Endothelial cell of umbilical vein (primary cell): ENCODE measurements at regions not wholly inside any gene's neighbourhood (a gene's known extent, or its start where the extent isn't known, plus 50 kb on each side); places are given as distances from the start of the nearest gene placed in this dataset.
"Not testable (repeated sequence)": the region's sequence is repeated elsewhere in the genome, so short reads cannot be mapped to it uniquely, and the experiment has no call there.

Experiments used
- BruUV-seq: library from RNA; stranded (reverse); fragments of 400-500 nt; replicated peaks from 2 replicates; lab custom pipeline; 2021; lab: Mats Ljungman, UMichigan
- CTCF ChIA-PET: fragments of 300-600, 350-600 bp; sonication (Branson Sonifier 250); formaldehyde crosslinking; loops from one replicate; lab custom pipeline; 2021; ENCODE audit warnings: antibody characterized with exemption, inconsistent platforms; lab: Charles Lee
- POLR2A ChIA-PET: fragments of 300-600, 350-600 bp; sonication (Branson Sonifier 250); formaldehyde crosslinking; loops from one replicate; lab custom pipeline; 2021; ENCODE audit warnings: antibody characterized with exemption, inconsistent platforms; lab: Charles Lee
- DNase-seq: peaks from one replicate; pipeline ENCODE4 v3.0.0-alpha.2; 2011; ENCODE audit warnings: low read depth, low spot score
- FAIRE-seq: peaks from 2 replicates; lab custom pipeline; 2011; peaks lifted over from hg19 to GRCh38; lab: Jason Lieb, UNC
- H2AFZ ChIP-seq: 2 replicates; pipeline ENCODE4 v1.6.0; 2012; ENCODE audit warnings: low read depth, low read length, control low read depth, inconsistent platforms
- H3K27ac ChIP-seq: 2 replicates; pipeline ENCODE4 v1.5.1; 2011; ENCODE audit warnings: low read depth, mild to moderate bottlenecking, control low read depth, low read length, moderate library complexity; ENCODE audit not compliant: insufficient read depth
- H3K27me3 ChIP-seq, 2 experiments: 2 replicates each; pipeline versions ENCODE4 v1.6.0 to v1.6.1; 2011; ENCODE audit warnings: low read length in 2 of 2, mixed read lengths in 1 of 2; ENCODE audit not compliant: control insufficient read depth in 2 of 2, insufficient read depth in 2 of 2
- H3K36me3 ChIP-seq, 2 experiments: 2 replicates in 1 of 2; 3 replicates in 1 of 2; pipeline ENCODE4 v1.5.1; 2011; ENCODE audit warnings: low read length in 2 of 2, mild to moderate bottlenecking in 1 of 2, moderate library complexity in 1 of 2; ENCODE audit not compliant: control insufficient read depth in 2 of 2, insufficient read depth in 2 of 2; ENCODE audit errors: extremely low read depth in 1 of 2
- H3K4me1 ChIP-seq: 3 replicates; pipeline ENCODE4 v1.5.1; 2011; ENCODE audit warnings: mild to moderate bottlenecking, low read length; ENCODE audit not compliant: control insufficient read depth, insufficient read depth; ENCODE audit errors: extremely low read depth
- H3K4me2 ChIP-seq: 2 replicates; pipeline ENCODE4 v1.6.1; 2011; ENCODE audit warnings: low read length, control low read depth, mixed read lengths; ENCODE audit not compliant: insufficient read depth
- H3K4me3 ChIP-seq, 3 experiments: fragments of 200-600 bp in 1 of 3; sonication (generic), shearing (Covaris generic) in 1 of 3; replicated peaks in 1 of 3; 2 replicates each; pipeline ENCODE4 v1.5.1; 2011 to 2016; ENCODE audit warnings: control low read depth in 3 of 3, low read length in 3 of 3, mild to moderate bottlenecking in 2 of 3, inconsistent platforms in 1 of 3, low read depth in 1 of 3, moderate library complexity in 1 of 3; ENCODE audit not compliant: insufficient read depth in 1 of 3
- H3K79me2 ChIP-seq: 2 replicates; pipeline ENCODE4 v1.6.0; 2012; ENCODE audit warnings: low read length, inconsistent platforms; ENCODE audit not compliant: control insufficient read depth, insufficient read depth
- H3K9ac ChIP-seq: replicated peaks from 2 replicates; pipeline ENCODE3; 2011; ENCODE audit warnings: low read length, control low read depth; ENCODE audit not compliant: insufficient read depth; ENCODE audit errors: extremely low read depth
- H3K9me1 ChIP-seq: replicated peaks from 3 replicates; pipeline ENCODE4 v1.6.0; 2011; ENCODE audit warnings: mild to moderate bottlenecking, low read length; ENCODE audit not compliant: control insufficient read depth, insufficient read depth; ENCODE audit errors: extremely low read depth
- H3K9me3 ChIP-seq: replicated peaks from 2 replicates; pipeline ENCODE4 v1.5.1; 2012; ENCODE audit warnings: low read length, inconsistent platforms; ENCODE audit not compliant: control insufficient read depth, insufficient read depth
- H4K20me1 ChIP-seq: replicated peaks from 2 replicates; pipeline ENCODE3; 2011; ENCODE audit warnings: mild to moderate bottlenecking, low read length; ENCODE audit not compliant: control insufficient read depth, insufficient read depth; ENCODE audit errors: extremely low read depth
- CTCF ChIP-seq, 2 donors: IDR thresholded peaks; 1 replicate in 1 of 2; 2 replicates in 1 of 2; pipeline ENCODE4 v1.5.1; 2011; ENCODE audit warnings: low read length in 2 of 2, mild to moderate bottlenecking in 2 of 2, moderate library complexity in 2 of 2, control low read depth in 1 of 2, inconsistent platforms in 1 of 2, low read depth in 1 of 2; ENCODE audit not compliant: insufficient read depth in 1 of 2; ENCODE audit errors: extremely low read depth in 1 of 2
- FOS ChIP-seq: IDR thresholded peaks from 2 replicates; pipeline ENCODE4 v1.6.1; 2011; ENCODE audit warnings: mild to moderate bottlenecking, low read length, moderate library complexity, borderline replicate concordance; ENCODE audit not compliant: insufficient read depth
- MYC ChIP-seq: IDR thresholded peaks from one replicate; pipeline ENCODE4 v1.6.1; 2011; ENCODE audit warnings: mild to moderate bottlenecking, low read depth, low read length
- POLR2A ChIP-seq: IDR thresholded peaks from 2 replicates; pipeline ENCODE4 v1.6.1; 2012; ENCODE audit warnings: low read depth, mild to moderate bottlenecking, control low read depth, low read length
- dilution Hi-C: fragments of 300-500 bp; cut with MboI; formaldehyde crosslinking; loops from one replicate; pipeline ENCODE4 v1.15.0; 2019; ENCODE audit warnings: low sequenced_read_pairs; ENCODE audit not compliant: extremely low pct_ligation_motif_present
- intact Hi-C: fragments of 100-400 bp; cut with micrococcal nuclease; formaldehyde crosslinking; loops from one replicate; pipeline ENCODE4 v1.10.0; 2022

DNA sequence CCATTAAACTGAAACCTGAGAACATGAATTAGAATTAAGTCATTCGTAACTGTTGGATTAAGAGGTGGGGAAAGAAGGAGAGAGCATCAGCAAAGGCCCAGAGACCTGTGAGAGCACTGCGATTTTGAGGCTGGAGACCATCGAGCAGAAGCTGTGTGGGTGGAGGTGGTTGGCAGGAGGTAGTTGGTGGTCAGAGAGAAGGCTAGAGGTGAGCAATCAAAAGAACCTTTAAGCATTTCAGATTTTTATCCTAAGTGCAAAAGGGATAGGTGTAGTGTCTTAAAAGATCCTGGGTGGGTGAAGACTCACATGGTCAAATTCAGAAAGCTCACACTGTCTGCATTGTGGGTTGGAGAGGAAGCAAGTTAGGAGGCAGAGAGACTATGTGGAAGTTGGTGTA lies 65.1 kb upstream of the TEX264 start:
- Histone ChIP-seq H3K36me3 (no peaks in the 10 kb centered on the region), H3K9me1 (no peaks in the 10 kb centered on the region), H3K27me3 (no peaks in the 10 kb centered on the region), H4K20me1 (no peaks in the 10 kb centered on the region), H3K4me1 (no peaks in the 10 kb centered on the region), H3K4me2 (no peak overlapping the region), H3K9me3 (no peaks in the 10 kb centered on the region), H3K79me2 (peaks cover 11% of the 10 kb centered on the region), H2AFZ (no peak overlapping the region), H3K4me3 (no peak overlapping the region), H3K27ac (no peak overlapping the region), H3K9ac (no peak overlapping the region)
- dilution Hi-C loops, result no loop called here
- TF ChIP-seq MYC, result no peak
- no peak for TF ChIP-seq FOS
- TF ChIP-seq CTCF (IDR thresholded peaks at IDR 0.05; ENCODE audit: extremely low read depth in 1 of 2, insufficient read depth in 1 of 2, low read depth in 1 of 2, low read length in 2 of 2), result no peak
- TF ChIP-seq POLR2A, result no peak
- DNase-seq (no peak), FAIRE-seq (no peak)
- ChIA-PET CTCF (no interaction called here), POLR2A (no interaction called here)
- intact Hi-C loops, result no loop called here
- BruUV-seq, result no TSS peak

DNA sequence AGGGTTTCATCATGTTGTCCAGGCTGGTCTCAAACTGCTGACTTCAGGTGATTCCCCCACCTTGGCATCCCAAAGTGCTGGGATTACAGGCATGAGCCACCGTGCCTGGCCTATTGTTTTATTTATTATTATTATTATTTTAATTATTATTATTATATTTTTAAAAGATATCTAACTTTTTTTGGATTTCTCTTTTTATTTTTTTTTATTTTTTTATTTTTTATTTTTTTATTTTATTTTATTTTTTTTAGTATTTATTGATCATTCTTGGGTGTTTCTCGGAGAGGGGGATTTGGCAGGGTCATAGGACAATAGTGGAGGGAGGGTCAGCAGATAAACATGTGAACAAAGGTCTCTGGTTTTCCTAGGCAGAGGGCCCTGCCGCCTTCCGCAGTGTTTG lies 64.2 kb upstream of the TEX264 start:
- POLR2A ChIA-PET, H3K4me3 ChIP-seq, DNase-seq, intact Hi-C loops, H3K27me3 ChIP-seq, H3K4me2 ChIP-seq, BruUV-seq, H3K9me1 ChIP-seq, H3K36me3 ChIP-seq, FAIRE-seq, dilution Hi-C loops, H4K20me1 ChIP-seq, H3K27ac ChIP-seq, H3K4me1 ChIP-seq, H3K9me3 ChIP-seq, H3K9ac ChIP-seq, H2AFZ ChIP-seq, CTCF ChIA-PET: not testable (repeated sequence)
- H3K79me2 ChIP-seq, result peaks cover 14% of the 10 kb centered on the region

DNA sequence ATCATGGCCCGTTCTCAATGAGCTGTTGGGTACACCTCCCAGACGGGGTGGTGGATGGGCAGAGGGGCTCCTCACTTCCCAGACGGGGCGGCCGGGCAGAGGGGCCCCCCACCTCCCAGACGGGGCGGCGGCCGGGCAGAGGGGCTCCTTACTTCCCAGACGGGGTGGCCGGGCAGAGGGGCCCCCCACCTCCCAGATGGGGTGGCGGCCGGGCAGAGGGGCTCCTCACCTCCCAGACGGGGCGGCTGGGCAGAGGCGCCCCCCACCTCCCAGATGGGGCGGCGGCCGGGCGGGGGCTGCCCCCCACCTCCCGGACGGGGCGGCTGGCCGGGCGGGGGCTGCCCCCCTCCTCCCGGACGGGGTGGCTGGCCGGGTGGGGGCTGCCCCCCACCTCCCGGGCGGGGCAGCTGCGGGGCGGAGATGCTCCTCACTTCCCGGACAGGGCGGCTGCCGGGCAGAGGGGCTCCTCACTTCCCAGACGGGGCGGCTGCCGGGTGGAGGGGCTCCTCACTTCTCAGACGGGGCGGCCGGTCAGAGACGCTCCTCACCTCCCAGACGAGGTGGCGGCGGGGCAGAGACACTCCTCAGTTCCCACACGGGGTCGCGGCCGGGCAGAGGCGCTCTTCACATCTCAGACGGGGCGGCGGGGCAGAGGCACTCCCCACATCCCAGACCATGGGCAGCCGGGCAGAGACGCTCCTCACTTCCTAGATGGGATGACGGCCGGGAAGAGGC lies 63.3 kb upstream of the TEX264 start:
- H2AFZ ChIP-seq, DNase-seq, dilution Hi-C loops, intact Hi-C loops, H3K4me2 ChIP-seq, H3K4me3 ChIP-seq, POLR2A ChIA-PET, H4K20me1 ChIP-seq, H3K4me1 ChIP-seq, BruUV-seq, H3K9ac ChIP-seq, H3K36me3 ChIP-seq, H3K9me1 ChIP-seq, H3K27ac ChIP-seq, CTCF ChIA-PET, H3K9me3 ChIP-seq, H3K27me3 ChIP-seq, FAIRE-seq: not testable (repeated sequence)
- H3K79me2 ChIP-seq, result peaks cover 12% of the 10 kb centered on the region
